Posterior cingulate gyrus (tissue), 11 donors: ENCODE measurements at regions not wholly inside any gene's neighbourhood (a gene's known extent, or its start where the extent isn't known, plus 50 kb on each side); places are given as distances from the start of the nearest gene placed in this dataset.
A peak's percentile ranks its signal among the peaks of the same experiment; 100 is the strongest.

ENCODE experiments used
- DNase-seq, 10 donors: peaks; one replicate each; pipeline versions ENCODE4 v3.0.0 to v3.0.0-alpha.2; 2020 to 2021; ENCODE audit warnings: mixed read lengths in 3 of 10
- intact Hi-C: fragments of 100-400 bp; cut with DNase I; formaldehyde crosslinking; loops from one replicate; pipeline ENCODE4 v1.15.1; 2023

GRCh38 chr5:56499491-56499890, 266.4 kb upstream of the ANKRD55 start:
- intact Hi-C loops = no loop called here
- DNase-seq = no peak

- DNase-seq = no peak
- intact Hi-C loops = no loop called here
These were observed 265.7 kb upstream of the ANKRD55 start for GRCh38 chr5:56498759-56499395.

GRCh38 chr5:56496581-56497063, 263.5 kb upstream of the ANKRD55 start:
- DNase-seq = no peak
- intact Hi-C loops = no loop called here

- intact Hi-C loops = no loop called here
These were observed 261.2 kb upstream of the ANKRD55 start for GRCh38 chr5:56494300-56494731.

GRCh38 chr5:56493766-56494165, 260.6 kb upstream of the ANKRD55 start:
- intact Hi-C loops = no loop called here
- DNase-seq = no peak

More at GRCh38 chr5:56494300-56494731, 261.2 kb upstream of the ANKRD55 start:
- no peak for DNase-seq

- intact Hi-C loops = no loop called here
- DNase-seq = no peak
These were observed 260.2 kb upstream of the ANKRD55 start for GRCh38 chr5:56493308-56493707.

GRCh38 chr5:56492812-56493211, 259.7 kb upstream of the ANKRD55 start:
- DNase-seq = no peak
- intact Hi-C loops = no loop called here

GRCh38 chr5:56490971-56491468, 257.9 kb upstream of the ANKRD55 start:
- no peak for DNase-seq
- intact Hi-C loops = no loop called here

GRCh38 chr5:56489272-56489671, 256.1 kb upstream of the ANKRD55 start:
- no peak for DNase-seq
- intact Hi-C loops = no loop called here

GRCh38 chr5:56487528-56488115, 254.5 kb upstream of the ANKRD55 start:
- intact Hi-C loops = no loop called here
- DNase-seq = peak in 1 of 10 donors; percentile 63

GRCh38 chr5:56482363-56482762, 249.2 kb upstream of the ANKRD55 start:
- no peak for DNase-seq
- intact Hi-C loops = no loop called here

- DNase-seq = peak in 6 of 10 donors; percentile 7 to 82 (median 20)
- intact Hi-C loops = loop anchor here (2.0 kb wide), 1 partner anchor 335 kb away; no protein-coding TSS in a partner anchor
These were observed 248.6 kb upstream of the ANKRD55 start for GRCh38 chr5:56481428-56482357.

- intact Hi-C loops = loop anchor here (2.0 kb wide), 1 partner anchor 336 kb away; no protein-coding TSS in a partner anchor
- peak; percentile 41 to 94 (median 64) for DNase-seq
These were observed 247.7 kb upstream of the ANKRD55 start for GRCh38 chr5:56480705-56481427.

GRCh38 chr5:56480078-56480704, 247.1 kb upstream of the ANKRD55 start:
- intact Hi-C loops = loop anchor here (2.0 kb wide), 1 partner anchor 337 kb away; no protein-coding TSS in a partner anchor
- DNase-seq = peak in 1 of 10 donors; percentile 17

GRCh38 chr5:56479696-56480077, 246.6 kb upstream of the ANKRD55 start:
- intact Hi-C loops = loop anchor here (2.0 to 10.0 kb wide), 2 partner anchors 205 to 337 kb away; no protein-coding TSS in a partner anchor
- DNase-seq = peak in 2 of 10 donors; percentile 66 to 74

GRCh38 chr5:56479126-56479525, 246.0 kb upstream of the ANKRD55 start:
- intact Hi-C loops = loop anchor here (10.0 kb wide), 1 partner anchor 204 kb away; no protein-coding TSS in a partner anchor
- DNase-seq = no peak

GRCh38 chr5:56478062-56478461, 244.9 kb upstream of the ANKRD55 start:
- intact Hi-C loops = loop anchor here (10.0 kb wide), 1 partner anchor 203 kb away; no protein-coding TSS in a partner anchor
- DNase-seq = no peak

- intact Hi-C loops = loop anchor here (10.0 kb wide), 1 partner anchor 202 kb away; no protein-coding TSS in a partner anchor
- DNase-seq = no peak
These were observed 243.3 kb upstream of the ANKRD55 start for GRCh38 chr5:56476487-56476856.
